ENCODE measurements at regions not wholly inside any gene's neighbourhood (a gene's known extent, or its start where the extent isn't known, plus 50 kb on each side); places are given as distances from the start of the nearest gene placed in this dataset.

GRCh38 chr2:8231902-8232301 is 450.0 kb upstream of the ID2 start:
- Histone ChIP-seq H3K36me3 (no peaks in the 10 kb centered on the region), H3K27ac (no peak overlapping the region), H3K9me3 (no peaks in the 10 kb centered on the region), H3K4me1 (peaks cover 0 to 14% of the 10 kb centered on the region in 2 donors), H3K4me3 (no peak overlapping the region), H3K27me3 (no peaks in the 10 kb centered on the region)
- no peak for TF ChIP-seq CTCF (IDR thresholded peaks at IDR 0.05)
- DNase-seq (ENCODE audit: low spot score) = no peak

GRCh38 chr2:8232871-8233270 is 449.0 kb upstream of the ID2 start:
- H3K4me1 ChIP-seq = peaks cover 0 to 14% of the 10 kb centered on the region in 2 donors
- no peaks in the 10 kb centered on the region for H3K9me3 ChIP-seq
- no peak overlapping the region for H3K4me3 ChIP-seq
- no peak overlapping the region for H3K27ac ChIP-seq
- no peaks in the 10 kb centered on the region for H3K36me3 ChIP-seq
- no peaks in the 10 kb centered on the region for H3K27me3 ChIP-seq
- TF ChIP-seq CTCF (IDR thresholded peaks at IDR 0.05) = no peak
- no peak for DNase-seq (ENCODE audit: low spot score)

DNA sequence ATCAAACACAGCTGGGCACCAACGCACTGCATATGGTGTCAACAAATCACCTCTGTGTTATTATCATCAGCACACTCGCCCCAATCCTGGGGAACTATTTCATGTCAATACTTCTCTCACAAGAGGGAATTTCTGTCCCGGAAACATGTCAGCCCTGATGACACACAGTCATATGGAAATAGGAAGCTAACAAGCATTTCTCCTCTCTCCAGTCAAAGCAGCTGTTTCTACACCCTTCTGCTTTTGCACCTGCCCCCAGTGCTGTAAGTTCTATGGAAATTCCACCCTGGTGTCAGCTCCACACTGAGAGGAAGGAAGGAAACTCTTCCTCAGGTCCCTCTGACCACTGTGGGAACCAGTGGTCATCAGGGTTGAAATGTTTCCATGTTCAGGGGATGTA is 447.6 kb upstream of the ID2 start:
- TF ChIP-seq CTCF (IDR thresholded peaks at IDR 0.05) = no peak
- H3K27me3 ChIP-seq = no peaks in the 10 kb centered on the region
- no peak overlapping the region for H3K4me3 ChIP-seq
- H3K4me1 ChIP-seq = peaks cover 0 to 14% of the 10 kb centered on the region in 2 donors
- no peaks in the 10 kb centered on the region for H3K9me3 ChIP-seq
- no peak overlapping the region for H3K27ac ChIP-seq
- no peaks in the 10 kb centered on the region for H3K36me3 ChIP-seq
- no peak for DNase-seq (ENCODE audit: low spot score)

DNA sequence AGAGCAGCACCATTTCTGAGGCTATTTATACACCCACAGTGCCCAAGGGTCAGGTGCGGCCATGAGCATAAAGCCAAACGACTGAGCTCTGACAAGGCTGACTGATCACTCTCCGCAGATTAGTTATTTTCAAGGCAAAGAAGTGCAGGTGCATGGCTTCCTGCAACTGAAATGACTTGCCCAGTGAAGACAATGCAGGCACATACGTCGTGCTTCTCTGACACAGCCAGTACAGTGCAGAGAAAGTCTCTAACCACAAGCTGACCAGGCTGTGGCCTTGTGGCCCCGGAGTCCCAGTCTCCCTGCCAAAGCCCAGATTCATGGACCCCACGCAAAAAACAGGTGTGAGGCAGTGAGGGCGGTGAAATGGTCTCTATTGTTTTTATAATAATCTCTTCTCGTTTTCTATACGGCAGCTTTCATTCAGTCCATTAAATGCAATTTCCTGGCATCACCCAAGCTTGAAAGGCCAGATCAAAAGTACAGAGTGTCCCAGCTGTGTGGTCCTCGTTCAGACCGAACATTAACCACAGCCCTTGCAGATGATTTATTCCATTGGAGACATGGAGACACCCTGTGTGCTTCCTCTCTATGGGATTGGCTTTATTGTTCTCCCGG is 447.0 kb upstream of the ID2 start:
- DNase-seq (ENCODE audit: low spot score) = no peak
- Histone ChIP-seq H3K4me1 (peaks cover 0 to 8% of the 10 kb centered on the region in 2 donors), H3K9me3 (no peaks in the 10 kb centered on the region), H3K4me3 (no peak overlapping the region), H3K27me3 (no peaks in the 10 kb centered on the region), H3K27ac (no peak overlapping the region), H3K36me3 (no peaks in the 10 kb centered on the region)
- no peak for TF ChIP-seq CTCF (IDR thresholded peaks at IDR 0.05)

GRCh38 chr2:8235419-8235818 is 446.4 kb upstream of the ID2 start:
- no peak overlapping the region for H3K27ac ChIP-seq
- TF ChIP-seq CTCF (IDR thresholded peaks at IDR 0.05) = no peak

DNA sequence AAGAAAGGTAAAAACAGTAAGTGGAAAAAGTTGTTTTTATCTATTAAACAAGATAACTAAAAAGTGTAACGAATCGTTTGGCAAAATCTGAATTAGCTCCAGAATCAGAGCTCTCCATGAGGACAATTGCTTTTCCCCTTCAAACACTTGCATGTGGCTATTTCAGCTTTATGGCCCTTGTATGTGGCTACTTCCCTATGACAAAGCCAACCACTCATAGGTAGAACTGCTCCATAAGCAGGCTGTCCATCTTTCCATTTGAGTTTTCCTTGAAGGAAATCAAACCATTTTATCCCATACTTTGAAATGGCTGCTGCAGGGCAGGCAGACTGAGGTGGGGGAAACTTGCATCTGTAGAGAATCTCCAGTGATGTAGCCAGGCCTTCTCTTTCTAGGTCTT is 445.5 kb upstream of the ID2 start:
- no peak for TF ChIP-seq CTCF (IDR thresholded peaks at IDR 0.05)
- Histone ChIP-seq H3K27me3 (no peaks in the 10 kb centered on the region), H3K4me1 (peaks cover 0 to 7% of the 10 kb centered on the region in 2 donors), H3K27ac (no peak overlapping the region), H3K36me3 (no peaks in the 10 kb centered on the region), H3K9me3 (no peaks in the 10 kb centered on the region), H3K4me3 (no peak overlapping the region)
- no peak for DNase-seq (ENCODE audit: low spot score)

More at GRCh38 chr2:8235419-8235818, 446.4 kb upstream of the ID2 start:
- no peaks in the 10 kb centered on the region for H3K9me3 ChIP-seq
- H3K27me3 ChIP-seq = no peaks in the 10 kb centered on the region
- H3K4me3 ChIP-seq = no peak overlapping the region
- H3K36me3 ChIP-seq = no peaks in the 10 kb centered on the region
- DNase-seq (ENCODE audit: low spot score) = no peak
- H3K4me1 ChIP-seq = peaks cover 0 to 7% of the 10 kb centered on the region in 2 donors

Measured in right atrium auricular region (tissue), 2 donors.